ENCODE measurements at regions not wholly inside any gene's neighbourhood (a gene's known extent, or its start where the extent isn't known, plus 50 kb on each side); places are given as distances from the start of the nearest gene placed in this dataset.

GRCh38 chr9:81823672-81824554, 104.3 kb upstream of the SPATA31D4 start:
- ChIA-PET POLR2A (no interaction called here), CTCF (interaction anchor here (2.3 kb wide), 1 partner anchor 783 kb away, joined by 6 read pairs; no protein-coding TSS in a partner anchor)
- TF ChIP-seq, protein P1, sequence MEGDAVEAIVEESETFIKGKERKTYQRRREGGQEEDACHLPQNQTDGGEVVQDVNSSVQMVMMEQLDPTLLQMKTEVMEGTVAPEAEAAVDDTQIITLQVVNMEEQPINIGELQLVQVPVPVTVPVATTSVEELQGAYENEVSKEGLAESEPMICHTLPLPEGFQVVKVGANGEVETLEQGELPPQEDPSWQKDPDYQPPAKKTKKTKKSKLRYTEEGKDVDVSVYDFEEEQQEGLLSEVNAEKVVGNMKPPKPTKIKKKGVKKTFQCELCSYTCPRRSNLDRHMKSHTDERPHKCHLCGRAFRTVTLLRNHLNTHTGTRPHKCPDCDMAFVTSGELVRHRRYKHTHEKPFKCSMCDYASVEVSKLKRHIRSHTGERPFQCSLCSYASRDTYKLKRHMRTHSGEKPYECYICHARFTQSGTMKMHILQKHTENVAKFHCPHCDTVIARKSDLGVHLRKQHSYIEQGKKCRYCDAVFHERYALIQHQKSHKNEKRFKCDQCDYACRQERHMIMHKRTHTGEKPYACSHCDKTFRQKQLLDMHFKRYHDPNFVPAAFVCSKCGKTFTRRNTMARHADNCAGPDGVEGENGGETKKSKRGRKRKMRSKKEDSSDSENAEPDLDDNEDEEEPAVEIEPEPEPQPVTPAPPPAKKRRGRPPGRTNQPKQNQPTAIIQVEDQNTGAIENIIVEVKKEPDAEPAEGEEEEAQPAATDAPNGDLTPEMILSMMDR (IDR thresholded peaks at IDR 0.05; ENCODE audit: insufficient read depth, low read length, missing control alignments), result no peak
- no peak for DNase-seq (ENCODE audit: low read depth, low spot score)
- H3K4me3 ChIP-seq (ENCODE audit: low read depth, low read length), result no peak overlapping the region

DNA sequence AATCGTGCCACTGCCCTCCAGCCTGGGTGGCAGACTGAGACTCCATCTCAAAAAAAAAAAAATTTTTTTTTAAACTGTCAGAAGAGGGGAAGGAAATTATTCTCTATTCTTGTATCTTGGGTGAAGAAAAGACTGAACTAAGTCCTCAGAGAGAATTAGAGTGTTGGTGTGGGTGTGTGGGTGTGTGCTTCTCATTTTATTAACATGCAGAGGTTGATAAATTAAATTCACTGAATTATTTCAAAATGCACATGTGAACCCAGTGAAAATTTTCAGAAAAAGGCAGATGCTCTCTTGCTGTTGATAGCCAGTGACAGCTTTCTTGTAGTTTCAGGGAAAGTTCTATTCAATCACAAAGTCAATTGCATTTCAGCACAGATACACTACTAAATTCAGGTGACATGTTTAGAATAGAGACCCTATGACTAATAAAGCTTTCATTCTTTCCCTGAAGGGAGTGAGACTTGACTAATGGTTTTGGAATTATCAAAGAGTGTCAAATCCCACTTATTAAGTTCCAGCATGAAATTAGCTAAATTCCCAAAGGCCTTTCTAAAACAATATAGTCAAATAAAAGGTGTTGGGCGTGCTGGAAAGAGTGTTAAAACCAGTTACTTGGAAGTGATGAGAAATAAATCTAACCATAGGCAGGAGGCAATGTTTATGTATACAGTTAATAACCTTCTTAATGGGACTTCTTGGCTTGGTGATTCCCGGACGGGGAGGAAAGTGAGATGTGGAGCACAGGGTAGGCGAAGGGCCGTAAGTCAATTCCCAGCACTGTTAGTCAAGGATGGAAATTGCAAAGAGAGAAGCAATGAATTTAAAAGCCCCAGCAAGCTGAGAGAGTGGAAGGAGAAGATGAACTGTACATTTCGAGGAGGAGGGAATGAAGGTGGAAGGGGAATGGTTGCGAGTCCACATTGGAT, 103.2 kb upstream of the SPATA31D4 start:
- ChIA-PET POLR2A (no interaction called here), CTCF (interaction anchor here (2.3 kb wide), 1 partner anchor 782 kb away, joined by 6 read pairs; no protein-coding TSS in a partner anchor)
- TF ChIP-seq, protein P1 (IDR thresholded peaks at IDR 0.05; ENCODE audit: insufficient read depth, low read length, missing control alignments), result no peak
- DNase-seq (ENCODE audit: low read depth, low spot score), result no peak
- no peak overlapping the region for H3K4me3 ChIP-seq (ENCODE audit: low read depth, low read length)

DNA sequence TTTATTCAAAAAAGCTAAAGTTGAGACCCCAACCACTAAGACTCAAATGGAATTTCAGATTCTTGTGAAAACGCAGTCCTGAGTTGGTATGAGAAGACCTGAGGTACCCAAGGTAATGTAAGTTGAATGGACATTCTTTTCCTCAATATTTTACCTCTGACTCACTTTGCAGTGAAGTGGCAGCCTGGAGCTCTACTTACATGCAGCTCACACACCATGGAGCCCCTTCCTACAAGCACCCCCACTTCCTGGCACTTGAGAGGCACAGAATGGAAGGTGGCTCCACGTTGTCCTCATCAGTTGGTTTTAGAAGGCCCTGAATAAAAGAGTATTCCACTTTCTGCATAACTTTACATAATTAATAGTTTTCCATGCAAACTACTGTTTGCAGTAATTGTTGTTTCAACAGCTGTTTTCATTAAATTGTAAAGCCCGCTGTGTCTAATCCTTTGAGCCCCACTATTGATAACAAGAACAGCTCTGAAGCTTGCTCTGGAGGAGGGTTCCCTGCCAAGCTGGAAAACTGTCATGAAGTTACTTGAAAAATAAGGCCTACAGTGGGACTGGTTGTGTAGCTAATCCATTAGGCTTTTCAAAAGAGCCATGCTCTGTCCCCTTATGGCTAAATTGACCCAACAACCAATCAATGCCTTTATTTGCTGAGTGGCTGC, 102.2 kb upstream of the SPATA31D4 start:
- CTCF ChIA-PET, result interaction anchor here (1.0 kb wide), 1 partner anchor 13 kb away, joined by 3 read pairs; no protein-coding TSS in a partner anchor
- no peak overlapping the region for H3K4me3 ChIP-seq (ENCODE audit: low read depth, low read length)
- no peak for DNase-seq (ENCODE audit: low read depth, low spot score)
- POLR2A ChIA-PET, result no interaction called here
- TF ChIP-seq, protein P1 (IDR thresholded peaks at IDR 0.05; ENCODE audit: insufficient read depth, low read length, missing control alignments), result no peak

- TF ChIP-seq, protein P1 (IDR thresholded peaks at IDR 0.05; ENCODE audit: insufficient read depth, low read length, missing control alignments), result no peak
- POLR2A ChIA-PET, result no interaction called here
- CTCF ChIA-PET, result interaction anchor here (1.0 to 1.3 kb wide), 2 partner anchors 10 to 12 kb away, joined by 3 read pairs; no protein-coding TSS in a partner anchor
- H3K4me3 ChIP-seq (ENCODE audit: low read depth, low read length), result no peak overlapping the region
- no peak for DNase-seq (ENCODE audit: low read depth, low spot score)
These were observed 101.7 kb upstream of the SPATA31D4 start for GRCh38 chr9:81826517-81826906.

DNA sequence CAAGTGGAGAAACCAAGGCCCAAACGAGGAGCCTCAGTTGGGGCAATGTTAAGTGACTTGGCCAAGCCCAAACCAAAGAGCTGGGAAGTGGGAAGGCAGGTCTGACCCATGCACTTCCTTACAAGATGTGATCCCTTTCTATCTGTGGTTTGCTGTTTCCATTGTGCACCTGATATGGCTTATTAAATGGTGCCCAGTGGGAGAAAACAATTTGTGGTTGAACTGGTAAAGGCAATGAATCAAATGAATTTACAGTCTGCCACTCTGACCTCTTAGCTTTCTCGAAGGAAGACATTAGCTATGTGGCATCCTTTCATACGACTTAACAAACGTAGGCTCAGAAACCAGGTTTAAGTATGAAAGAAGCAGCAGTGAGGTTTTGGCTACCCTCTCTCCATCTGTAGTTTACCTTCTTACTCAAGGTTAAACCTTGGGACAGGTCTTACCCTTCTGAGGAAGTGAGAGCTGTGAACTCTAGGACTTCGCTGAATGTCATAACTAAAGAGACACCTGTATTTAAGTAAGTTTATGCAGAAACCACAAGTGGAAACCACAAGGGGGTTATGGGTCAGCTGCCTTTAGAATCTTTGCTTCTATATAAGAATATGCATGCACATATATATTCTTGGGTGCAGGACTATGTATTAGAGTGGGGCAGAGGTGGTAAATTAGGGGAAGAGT, 100.5 kb upstream of the SPATA31D4 start:
- TF ChIP-seq, protein P1 (IDR thresholded peaks at IDR 0.05; ENCODE audit: insufficient read depth, low read length, missing control alignments), result no peak
- ChIA-PET POLR2A (no interaction called here), CTCF (interaction anchor here (1.3 kb wide), 1 partner anchor 8 kb away, joined by 3 read pairs; no protein-coding TSS in a partner anchor)
- H3K4me3 ChIP-seq (ENCODE audit: low read depth, low read length), result no peak overlapping the region
- DNase-seq (ENCODE audit: low read depth, low spot score), result no peak
